Fibroblast of the aortic adventitia (primary cell): ENCODE measurements at regions not wholly inside any gene's neighbourhood (a gene's known extent, or its start where the extent isn't known, plus 50 kb on each side); places are given as distances from the start of the nearest gene placed in this dataset.
A peak's percentile ranks its signal among the peaks of the same experiment; 100 is the strongest.

Experiments used
- DNase-seq: peaks from one replicate; pipeline ENCODE4 v3.0.0-alpha.2; 2010; ENCODE audit warnings: low read depth
- H3K4me3 ChIP-seq: 2 replicates; pipeline ENCODE4 v1.5.1; 2011; ENCODE audit warnings: low read depth, mild to moderate bottlenecking, control low read depth, low read length, moderate library complexity
- TF ChIP-seq, protein P1 (sequence below): IDR thresholded peaks from 2 replicates; pipeline ENCODE4 v1.5.1; 2011; ENCODE audit warnings: mild to moderate bottlenecking, low read length, control low read depth, inconsistent platforms; ENCODE audit not compliant: insufficient read depth

DNA sequence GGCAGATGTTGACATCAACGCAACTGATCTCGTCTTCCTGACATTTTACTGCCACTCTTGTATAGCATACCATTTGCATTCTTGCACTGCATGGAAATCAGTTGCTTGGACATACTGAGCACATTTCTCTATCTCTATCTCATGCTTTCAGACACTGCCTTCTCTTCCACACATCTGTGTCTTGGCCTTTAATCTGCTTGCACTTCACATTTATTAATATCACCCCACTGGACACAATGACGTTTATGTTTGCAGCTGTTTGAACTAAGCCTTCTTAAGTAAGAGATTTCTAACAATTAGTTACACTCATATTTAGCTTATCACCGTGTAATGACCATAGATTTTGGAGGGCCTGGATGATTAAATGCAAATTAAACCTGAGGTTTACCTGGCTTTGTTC is 229.8 kb upstream of the CDH19 start:
- no peak overlapping the region for H3K4me3 ChIP-seq
- TF ChIP-seq, protein P1, sequence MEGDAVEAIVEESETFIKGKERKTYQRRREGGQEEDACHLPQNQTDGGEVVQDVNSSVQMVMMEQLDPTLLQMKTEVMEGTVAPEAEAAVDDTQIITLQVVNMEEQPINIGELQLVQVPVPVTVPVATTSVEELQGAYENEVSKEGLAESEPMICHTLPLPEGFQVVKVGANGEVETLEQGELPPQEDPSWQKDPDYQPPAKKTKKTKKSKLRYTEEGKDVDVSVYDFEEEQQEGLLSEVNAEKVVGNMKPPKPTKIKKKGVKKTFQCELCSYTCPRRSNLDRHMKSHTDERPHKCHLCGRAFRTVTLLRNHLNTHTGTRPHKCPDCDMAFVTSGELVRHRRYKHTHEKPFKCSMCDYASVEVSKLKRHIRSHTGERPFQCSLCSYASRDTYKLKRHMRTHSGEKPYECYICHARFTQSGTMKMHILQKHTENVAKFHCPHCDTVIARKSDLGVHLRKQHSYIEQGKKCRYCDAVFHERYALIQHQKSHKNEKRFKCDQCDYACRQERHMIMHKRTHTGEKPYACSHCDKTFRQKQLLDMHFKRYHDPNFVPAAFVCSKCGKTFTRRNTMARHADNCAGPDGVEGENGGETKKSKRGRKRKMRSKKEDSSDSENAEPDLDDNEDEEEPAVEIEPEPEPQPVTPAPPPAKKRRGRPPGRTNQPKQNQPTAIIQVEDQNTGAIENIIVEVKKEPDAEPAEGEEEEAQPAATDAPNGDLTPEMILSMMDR, result no peak
- no peak for DNase-seq

DNA sequence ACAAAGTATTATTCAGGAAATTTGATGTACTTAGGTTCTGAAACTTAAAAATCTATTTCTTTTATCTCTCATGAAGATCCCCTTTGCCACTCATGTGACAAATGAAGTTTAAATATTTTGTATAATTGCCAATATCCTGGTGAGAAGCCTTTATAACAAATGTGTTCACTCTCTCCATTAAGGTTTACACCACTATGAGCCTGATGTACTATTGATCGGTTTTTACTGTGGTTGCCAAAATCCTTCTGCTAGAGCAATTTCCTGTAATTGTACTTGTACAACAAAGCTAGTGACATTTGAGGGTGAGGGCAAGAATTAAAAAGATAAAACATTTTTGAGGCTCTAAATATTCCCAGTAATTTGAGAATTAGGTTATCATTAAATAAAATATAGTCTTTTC is 222.3 kb upstream of the CDH19 start:
- no peak for DNase-seq

DNA sequence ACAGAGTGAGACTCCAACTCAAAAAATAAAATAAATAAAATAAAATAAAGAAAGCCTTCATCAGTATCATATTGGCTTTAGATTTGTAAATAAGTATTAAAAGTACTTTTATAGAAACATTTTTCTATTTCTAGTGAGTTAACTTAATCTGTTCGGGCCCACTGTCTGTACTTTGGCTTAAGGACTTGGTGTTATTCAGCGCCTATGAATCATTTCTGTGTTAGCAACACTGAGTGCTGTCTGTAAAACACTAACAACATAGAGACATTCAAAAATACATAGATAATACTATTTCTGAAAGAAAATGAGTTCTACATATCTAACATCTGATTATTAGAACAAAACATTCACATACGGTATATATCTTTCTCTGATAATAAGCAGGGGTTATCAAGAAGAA is 221.5 kb upstream of the CDH19 start:
- H3K4me3 ChIP-seq, result no peak overlapping the region
- TF ChIP-seq, protein P1, result no peak
- DNase-seq, result no peak

More for the DNA sequence above, 222.3 kb upstream of the CDH19 start:
- H3K4me3 ChIP-seq, result no peak overlapping the region
- TF ChIP-seq, protein P1, result no peak

DNA sequence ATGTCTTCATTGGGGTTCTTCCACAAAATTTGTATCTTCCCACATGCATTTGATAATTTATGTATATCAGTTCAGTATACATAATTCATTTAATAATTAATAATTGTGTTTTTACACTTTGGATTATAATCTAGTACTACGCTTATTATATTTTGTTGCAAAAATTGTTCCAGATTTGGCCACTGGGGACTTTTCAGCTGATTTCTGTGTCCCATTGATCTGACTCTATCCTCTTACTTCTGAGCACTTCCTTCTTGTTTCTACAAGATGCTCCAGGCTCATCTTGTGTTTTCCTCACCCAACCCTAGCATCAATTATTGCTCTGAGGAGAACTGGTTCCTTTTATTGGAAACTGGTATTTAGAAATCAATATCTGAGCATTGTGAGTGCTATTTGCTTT is 215.3 kb upstream of the CDH19 start:
- TF ChIP-seq, protein P1, result no peak
- no peak for DNase-seq
- no peak overlapping the region for H3K4me3 ChIP-seq

DNA sequence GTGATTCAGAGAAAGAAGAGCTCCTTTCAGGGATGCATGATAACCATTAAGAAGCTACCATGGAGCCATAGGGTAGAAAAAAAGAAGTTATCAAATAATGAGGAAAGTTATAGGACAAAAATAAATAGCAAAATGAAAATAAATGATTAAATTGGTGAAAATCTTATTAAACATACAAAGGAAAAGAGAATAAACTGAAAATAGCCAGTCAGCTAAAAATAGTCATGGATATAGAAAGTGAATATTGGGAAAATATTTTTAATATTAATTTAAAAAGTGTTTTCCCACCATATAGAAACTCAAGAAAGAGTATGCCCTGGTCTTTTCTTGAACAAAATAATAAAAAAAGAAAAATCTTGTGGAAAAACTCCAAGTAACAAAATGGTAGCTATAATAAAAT is 209.2 kb upstream of the CDH19 start:
- H3K4me3 ChIP-seq, result no peak overlapping the region
- TF ChIP-seq, protein P1, result no peak
- DNase-seq, result no peak

DNA sequence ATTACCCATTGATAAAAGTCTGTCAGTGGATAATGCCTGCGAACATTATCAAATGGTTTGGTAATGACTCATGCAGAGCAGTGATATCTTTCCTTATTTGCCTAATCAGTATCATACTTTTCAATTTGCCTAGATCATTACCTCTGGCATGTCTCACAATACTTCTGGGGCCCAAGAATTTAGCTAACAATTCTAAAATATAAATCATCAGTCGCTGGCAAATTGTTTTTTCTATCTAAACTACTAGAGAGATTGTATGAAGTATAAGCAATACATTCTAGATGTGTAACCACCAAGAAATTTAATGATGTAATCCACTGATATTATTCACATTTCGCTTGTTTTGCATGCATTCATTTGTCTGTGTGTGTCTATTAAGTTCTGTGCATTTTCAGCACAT is 191.2 kb upstream of the CDH19 start:
- DNase-seq, result peak; percentile 0
- TF ChIP-seq, protein P1, result no peak
- no peak overlapping the region for H3K4me3 ChIP-seq

DNA sequence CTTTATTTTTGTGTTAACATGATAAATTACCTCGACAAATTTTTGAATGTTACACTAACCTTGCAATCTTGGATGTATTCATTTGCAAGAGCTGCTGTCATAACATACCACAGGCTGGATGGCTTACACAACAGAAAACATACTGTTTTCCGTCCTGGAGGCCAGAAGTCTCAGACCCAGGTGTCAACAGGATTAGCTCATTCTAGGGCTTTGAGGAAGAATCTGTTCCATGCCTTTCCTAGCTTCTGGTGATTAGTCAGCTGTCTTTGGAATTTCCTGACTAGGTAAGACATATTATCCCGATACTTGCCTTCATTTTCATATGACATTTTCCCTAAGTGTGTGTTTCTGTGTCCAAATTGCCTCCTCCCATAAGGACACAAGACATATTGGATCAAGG is 188.6 kb upstream of the CDH19 start:
- H3K4me3 ChIP-seq, result no peak overlapping the region
- TF ChIP-seq, protein P1, result no peak
- DNase-seq, result no peak
